WI38 (cell line): ENCODE measurements at regions not wholly inside any gene's neighbourhood (a gene's known extent, or its start where the extent isn't known, plus 50 kb on each side); places are given as distances from the start of the nearest gene placed in this dataset.

ENCODE experiments used
- H3K4me3 ChIP-seq: 2 replicates; pipeline ENCODE4 v1.5.1; 2011; ENCODE audit warnings: low read depth, mild to moderate bottlenecking, control low read depth, low read length
- TF ChIP-seq, protein P1 (sequence below): IDR thresholded peaks from 2 replicates; pipeline ENCODE4 v1.5.1; 2012; ENCODE audit warnings: low read depth, mild to moderate bottlenecking, control low read depth, low read length

DNA sequence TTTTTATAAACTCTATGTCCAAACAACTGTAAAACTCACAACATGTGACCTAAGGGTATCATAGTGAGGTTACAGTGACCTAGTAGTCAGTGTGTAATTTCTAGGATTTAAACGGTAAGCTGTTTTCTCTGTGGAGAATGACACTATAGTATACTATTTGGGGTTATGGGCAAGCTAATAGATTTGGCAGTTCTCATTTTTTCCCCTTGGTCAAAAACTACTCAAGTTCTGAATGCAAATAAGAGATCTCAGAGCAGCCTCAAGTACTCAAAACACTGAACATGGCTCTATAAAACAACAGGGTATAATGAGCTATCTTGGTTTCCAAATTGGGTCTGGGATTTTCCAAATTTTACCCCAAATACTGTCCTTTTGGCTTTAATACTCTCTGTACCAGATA, 88.5 kb upstream of the HMCN1 start:
- TF ChIP-seq, protein P1, sequence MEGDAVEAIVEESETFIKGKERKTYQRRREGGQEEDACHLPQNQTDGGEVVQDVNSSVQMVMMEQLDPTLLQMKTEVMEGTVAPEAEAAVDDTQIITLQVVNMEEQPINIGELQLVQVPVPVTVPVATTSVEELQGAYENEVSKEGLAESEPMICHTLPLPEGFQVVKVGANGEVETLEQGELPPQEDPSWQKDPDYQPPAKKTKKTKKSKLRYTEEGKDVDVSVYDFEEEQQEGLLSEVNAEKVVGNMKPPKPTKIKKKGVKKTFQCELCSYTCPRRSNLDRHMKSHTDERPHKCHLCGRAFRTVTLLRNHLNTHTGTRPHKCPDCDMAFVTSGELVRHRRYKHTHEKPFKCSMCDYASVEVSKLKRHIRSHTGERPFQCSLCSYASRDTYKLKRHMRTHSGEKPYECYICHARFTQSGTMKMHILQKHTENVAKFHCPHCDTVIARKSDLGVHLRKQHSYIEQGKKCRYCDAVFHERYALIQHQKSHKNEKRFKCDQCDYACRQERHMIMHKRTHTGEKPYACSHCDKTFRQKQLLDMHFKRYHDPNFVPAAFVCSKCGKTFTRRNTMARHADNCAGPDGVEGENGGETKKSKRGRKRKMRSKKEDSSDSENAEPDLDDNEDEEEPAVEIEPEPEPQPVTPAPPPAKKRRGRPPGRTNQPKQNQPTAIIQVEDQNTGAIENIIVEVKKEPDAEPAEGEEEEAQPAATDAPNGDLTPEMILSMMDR, result no peak
- no peak overlapping the region for H3K4me3 ChIP-seq

DNA sequence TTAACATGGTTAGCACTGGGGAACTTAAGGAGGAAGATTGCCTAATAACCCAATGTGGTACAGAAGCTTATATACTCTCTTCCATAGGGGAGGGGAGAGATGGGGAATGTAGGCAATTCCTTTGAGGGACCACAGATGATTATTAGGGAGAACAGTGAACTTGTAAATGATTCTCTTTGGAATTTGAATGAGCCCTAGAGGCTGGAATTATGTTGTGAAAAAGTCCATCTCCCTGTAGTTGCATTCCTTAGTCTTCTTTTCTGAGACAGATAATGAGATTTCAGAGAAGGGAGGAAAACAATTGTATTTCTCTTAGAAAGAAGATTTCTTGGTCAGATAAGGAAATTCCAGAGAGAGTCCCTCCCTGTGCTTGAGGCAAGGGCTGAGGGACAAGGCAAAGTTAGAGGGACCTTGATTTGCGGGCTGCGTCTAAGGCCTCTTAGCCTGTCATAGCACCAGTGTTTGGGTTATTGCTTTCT, 89.0 kb upstream of the HMCN1 start:
- TF ChIP-seq, protein P1, result no peak
- H3K4me3 ChIP-seq, result no peak overlapping the region

DNA sequence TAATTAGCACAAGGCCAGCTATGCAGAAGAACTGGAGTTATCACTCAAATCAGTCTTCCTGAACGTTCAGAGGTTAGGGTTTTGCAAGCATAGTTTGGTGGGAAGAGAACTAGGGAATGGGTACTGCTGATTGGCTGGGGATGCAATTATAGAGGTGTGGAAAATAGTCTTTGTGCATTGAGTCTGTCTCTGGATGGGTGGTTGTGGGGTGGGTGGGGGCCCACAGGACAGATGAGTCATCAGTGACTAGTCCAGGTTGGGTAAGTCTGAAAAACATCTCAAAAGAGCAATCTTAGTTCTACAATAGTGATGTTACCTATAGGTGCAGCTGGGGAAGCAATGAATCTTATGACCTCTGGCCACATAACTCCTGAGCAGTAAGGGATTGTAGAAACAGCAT, 89.7 kb upstream of the HMCN1 start:
- TF ChIP-seq, protein P1, result no peak
- no peak overlapping the region for H3K4me3 ChIP-seq

DNA sequence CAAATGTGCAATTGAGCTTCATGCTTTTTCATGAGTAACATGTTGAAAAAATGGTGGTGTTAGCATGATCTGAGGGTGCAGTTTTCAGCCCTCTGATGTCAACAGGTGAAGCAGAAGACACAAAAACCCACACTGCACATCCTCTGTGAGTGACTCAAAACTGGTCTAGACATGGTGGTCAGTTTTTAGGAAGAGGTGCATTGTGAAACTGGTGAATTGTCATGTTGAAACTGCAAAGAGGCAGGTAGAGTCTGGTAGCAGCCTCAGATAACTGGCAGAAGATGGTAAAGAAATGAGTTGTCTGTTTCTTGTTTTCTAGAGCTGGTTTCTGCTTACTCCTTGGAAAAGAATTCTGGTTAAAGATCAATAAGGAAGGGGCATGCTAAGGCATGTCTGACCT, 97.3 kb upstream of the HMCN1 start:
- TF ChIP-seq, protein P1, result no peak
- no peak overlapping the region for H3K4me3 ChIP-seq

DNA sequence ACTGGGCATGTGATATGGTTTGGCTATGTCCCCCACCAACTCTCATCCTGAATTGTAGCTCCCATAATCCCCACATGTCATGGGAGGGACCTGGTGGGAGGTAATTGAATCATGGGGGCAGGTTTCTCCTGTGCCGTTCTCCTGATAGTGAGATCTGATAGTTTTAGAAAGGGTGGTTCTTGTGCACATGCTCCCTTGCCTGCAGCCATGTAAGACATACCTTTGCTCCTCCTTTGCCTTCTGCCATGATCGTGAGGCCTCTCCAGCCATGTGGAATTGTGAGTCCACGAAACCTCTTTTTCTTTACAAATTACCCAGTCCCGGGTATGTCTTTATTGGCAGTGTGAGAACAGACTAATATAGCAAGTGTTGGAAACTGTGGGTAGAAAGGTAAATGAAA, 99.5 kb upstream of the HMCN1 start:
- TF ChIP-seq, protein P1, result no peak
- H3K4me3 ChIP-seq, result no peak overlapping the region

DNA sequence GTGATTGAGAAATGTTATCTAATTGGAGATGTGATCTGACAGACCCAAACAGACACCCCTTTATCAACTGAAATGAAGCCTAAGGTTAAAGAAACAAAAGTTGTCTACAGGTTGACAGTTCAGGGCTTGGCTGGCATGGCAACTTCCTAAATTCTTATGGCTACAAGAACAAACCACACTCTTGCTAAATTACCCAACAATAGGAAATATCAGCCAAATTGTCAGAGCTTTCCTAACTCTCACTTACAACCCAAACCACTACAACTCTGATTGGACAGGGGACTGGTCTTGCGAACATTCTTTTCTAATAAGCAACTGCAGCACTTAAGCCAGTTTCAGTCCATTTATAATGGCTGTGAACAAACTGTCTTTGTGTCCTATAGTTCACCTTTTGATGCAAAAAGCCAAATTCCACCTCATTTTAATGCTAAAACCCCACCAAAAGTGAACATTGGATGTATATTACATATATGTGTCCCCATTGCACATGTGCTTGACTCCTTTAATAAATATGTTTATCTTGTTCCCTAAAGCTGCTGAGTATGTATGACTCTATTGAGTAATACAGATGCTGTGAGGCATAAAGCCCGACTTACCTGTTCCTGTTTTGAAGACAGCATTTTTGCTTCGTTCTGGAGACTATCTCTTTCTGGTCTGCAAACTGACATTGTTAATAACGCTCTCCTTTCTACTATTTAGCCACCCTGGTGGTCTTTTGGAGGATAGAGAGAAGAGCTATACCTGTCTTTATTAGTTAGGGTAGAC, 101.3 kb upstream of the HMCN1 start:
- H3K4me3 ChIP-seq, result no peak overlapping the region
- TF ChIP-seq, protein P1, result no peak

DNA sequence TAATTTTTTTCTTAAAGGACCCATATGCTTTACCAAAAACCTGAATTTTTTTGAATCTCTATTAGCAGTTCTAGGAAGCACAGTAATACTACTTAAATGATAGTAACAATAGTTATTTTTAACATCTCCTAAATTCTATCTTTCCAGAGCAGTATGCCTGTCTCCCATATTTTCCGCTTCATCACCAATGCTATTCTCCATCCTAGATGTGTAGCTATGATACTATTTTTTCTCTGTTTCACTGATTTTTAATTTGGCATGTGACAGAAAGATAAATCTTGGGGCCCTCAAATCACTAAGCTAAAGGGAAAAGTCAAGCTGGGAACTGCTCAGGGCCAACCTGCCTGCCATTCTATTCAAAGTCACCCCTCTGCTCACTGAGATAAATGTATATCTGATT, 102.3 kb upstream of the HMCN1 start:
- H3K4me3 ChIP-seq, result no peak overlapping the region
- TF ChIP-seq, protein P1, result no peak
